PC-9 (cell line): ENCODE measurements at regions not wholly inside any gene's neighbourhood (a gene's known extent, or its start where the extent isn't known, plus 50 kb on each side); places are given as distances from the start of the nearest gene placed in this dataset.

Experiments used
- BruUV-seq: library from RNA; stranded (reverse); fragments of 400-500 nt; replicated peaks from 2 replicates; lab custom pipeline; 2021; lab: Mats Ljungman, UMichigan
- CTCF ChIA-PET: fragments of 300-600 bp; sonication (Branson Sonifier 250); formaldehyde crosslinking; loops from one replicate; lab custom pipeline; 2022; ENCODE audit warnings: antibody characterized with exemption; lab: Charles Lee
- POLR2A ChIA-PET: fragments of 300-600 bp; sonication (Branson Sonifier 250); formaldehyde crosslinking; loops from one replicate; lab custom pipeline; 2022; ENCODE audit warnings: antibody characterized with exemption; ENCODE audit not compliant: unreplicated experiment; lab: Charles Lee
- DNase-seq, 2 experiments: peaks; one replicate each; pipeline versions ENCODE4 v3.0.0 to v3.0.0-alpha.2; 2015 to 2022; ENCODE audit warnings: mixed read lengths in 1 of 2
- H2AFZ ChIP-seq: fragments of 200-600 bp; sonication (generic); 2 replicates; pipeline ENCODE4 v1.8.1; 2017; ENCODE audit warnings: antibody characterized with exemption
- H3F3A ChIP-seq: fragments of 200-600 bp; sonication (generic); 2 replicates; pipeline ENCODE4 v1.8.1; 2017; ENCODE audit warnings: antibody characterized with exemption, mild to moderate bottlenecking, low read depth; ENCODE audit not compliant: insufficient read depth
- H3K27ac ChIP-seq: fragments of 200-600 bp; sonication (generic); 2 replicates; pipeline ENCODE4 v1.6.1; 2016; ENCODE audit warnings: mixed run types
- H3K27me3 ChIP-seq: fragments of 200-600 bp; sonication (generic); 2 replicates; pipeline ENCODE4 v1.6.1; 2016; ENCODE audit warnings: low read depth, mixed run types; ENCODE audit not compliant: insufficient read depth
- H3K36me3 ChIP-seq: fragments of 200-600 bp; sonication (generic); 2 replicates; pipeline ENCODE4 v1.6.1; 2016; ENCODE audit warnings: low read depth, mixed run types
- H3K4me1 ChIP-seq: fragments of 200-600 bp; sonication (generic); replicated peaks from 2 replicates; pipeline ENCODE4 v1.6.1; 2016; ENCODE audit warnings: mixed run types; ENCODE audit not compliant: insufficient read depth
- H3K4me2 ChIP-seq: fragments of 200-600 bp; sonication (generic); 2 replicates; pipeline ENCODE4 v1.6.1; 2017; ENCODE audit warnings: mixed run types
- H3K4me3 ChIP-seq: fragments of 200-600 bp; sonication (generic); 2 replicates; pipeline ENCODE4 v1.6.1; 2016; ENCODE audit warnings: mixed run types
- H3K79me2 ChIP-seq: fragments of 200-600 bp; sonication (generic); 2 replicates; pipeline ENCODE4 v1.6.1; 2017; ENCODE audit warnings: low read depth, mixed run types
- H3K9me2 ChIP-seq: fragments of 200-600 bp; sonication (generic); 2 replicates; pipeline ENCODE4 v1.8.1; 2017; ENCODE audit warnings: mild to moderate bottlenecking; ENCODE audit not compliant: insufficient read depth
- H3K9me3 ChIP-seq: fragments of 200-600 bp; sonication (generic); 2 replicates; pipeline ENCODE4 v1.8.1; 2016; ENCODE audit warnings: low read depth; ENCODE audit not compliant: insufficient read depth
- H4K20me1 ChIP-seq: fragments of 200-600 bp; sonication (generic); 2 replicates; pipeline ENCODE4 v1.8.1; 2017; ENCODE audit not compliant: insufficient read depth
- CTCF ChIP-seq: fragments of 200-600 bp; sonication (generic); conservative IDR thresholded peaks from 2 replicates; pipeline ENCODE4 v1.6.1; 2017; ENCODE audit warnings: mixed run types, antibody characterized with exemption, mild to moderate bottlenecking, moderate library complexity
- EZH2 ChIP-seq: fragments of 200-600 bp; sonication (generic); IDR thresholded peaks from 2 replicates; pipeline ENCODE4 v1.8.0; 2017; ENCODE audit warnings: antibody characterized with exemption, low read depth
- intact Hi-C: fragments of 100-400 bp; cut with micrococcal nuclease; formaldehyde crosslinking; loops from one replicate; pipeline ENCODE4 v1.10.0; 2022; ENCODE audit not compliant: unreplicated experiment

- CTCF ChIA-PET: no interaction called here
- DNase-seq: no peak
- H3K4me2 ChIP-seq: no peak overlapping the region
- no peaks in the 10 kb centered on the region for H4K20me1 ChIP-seq
- POLR2A ChIA-PET: no interaction called here
- no peaks in the 10 kb centered on the region for H3K36me3 ChIP-seq
- TF ChIP-seq CTCF (no peak), EZH2 (no peak)
- intact Hi-C loops: no loop called here
- no peaks in the 10 kb centered on the region for H3K9me3 ChIP-seq
- H3K27ac ChIP-seq: no peak overlapping the region
- no peaks in the 10 kb centered on the region for H3K9me2 ChIP-seq
- no peak overlapping the region for H2AFZ ChIP-seq
- no peaks in the 10 kb centered on the region for H3K27me3 ChIP-seq
- no peaks in the 10 kb centered on the region for H3K4me1 ChIP-seq
- no TSS peak for BruUV-seq
- H3K79me2 ChIP-seq: no peaks in the 10 kb centered on the region
- no peaks in the 10 kb centered on the region for H3F3A ChIP-seq
- no peak overlapping the region for H3K4me3 ChIP-seq
Observed at GRCh38 chr5:8767746-8768145, 778.1 kb downstream of the SEMA5A start.

- DNase-seq: no peak
- intact Hi-C loops: no loop called here
- Histone ChIP-seq H3K36me3 (no peaks in the 10 kb centered on the region), H4K20me1 (no peaks in the 10 kb centered on the region), H3K79me2 (no peaks in the 10 kb centered on the region), H2AFZ (no peak overlapping the region), H3K4me1 (no peaks in the 10 kb centered on the region), H3K27me3 (no peaks in the 10 kb centered on the region), H3K4me3 (no peak overlapping the region), H3F3A (no peaks in the 10 kb centered on the region), H3K4me2 (no peak overlapping the region), H3K9me3 (no peaks in the 10 kb centered on the region), H3K9me2 (no peaks in the 10 kb centered on the region), H3K27ac (no peak overlapping the region)
- ChIA-PET POLR2A (no interaction called here), CTCF (no interaction called here)
- no TSS peak for BruUV-seq
- no peak for TF ChIP-seq EZH2
- no peak for TF ChIP-seq CTCF
Observed at GRCh38 chr5:8769631-8770030, 776.2 kb downstream of the SEMA5A start.

GRCh38 chr5:8770431-8770830 lies 775.4 kb downstream of the SEMA5A start:
- no peaks in the 10 kb centered on the region for H3F3A ChIP-seq
- no peaks in the 10 kb centered on the region for H3K79me2 ChIP-seq
- no peak overlapping the region for H2AFZ ChIP-seq
- POLR2A ChIA-PET: no interaction called here
- DNase-seq: no peak
- H3K36me3 ChIP-seq: no peaks in the 10 kb centered on the region
- BruUV-seq: no TSS peak
- CTCF ChIA-PET: no interaction called here
- H3K4me1 ChIP-seq: no peaks in the 10 kb centered on the region
- H4K20me1 ChIP-seq: no peaks in the 10 kb centered on the region
- TF ChIP-seq EZH2: no peak
- no peak for TF ChIP-seq CTCF
- no peak overlapping the region for H3K27ac ChIP-seq
- intact Hi-C loops: no loop called here
- H3K4me2 ChIP-seq: no peak overlapping the region
- H3K9me3 ChIP-seq: no peaks in the 10 kb centered on the region
- no peak overlapping the region for H3K4me3 ChIP-seq
- no peaks in the 10 kb centered on the region for H3K27me3 ChIP-seq
- no peaks in the 10 kb centered on the region for H3K9me2 ChIP-seq
